SH-SY5Y (cell line): ENCODE measurements at regions not wholly inside any gene's neighbourhood (a gene's known extent, or its start where the extent isn't known, plus 50 kb on each side); places are given as distances from the start of the nearest gene placed in this dataset.

Experiments
- GATA2 ChIP-seq: IDR thresholded peaks from 2 replicates; pipeline ENCODE4 v1.6.1; 2011; ENCODE audit warnings: mild to moderate bottlenecking, low read depth, low read length
- GATA3 ChIP-seq: IDR thresholded peaks from 2 replicates; pipeline ENCODE4 v1.6.1; 2011; ENCODE audit warnings: low read depth, mild to moderate bottlenecking, low read length, moderate library complexity

DNA sequence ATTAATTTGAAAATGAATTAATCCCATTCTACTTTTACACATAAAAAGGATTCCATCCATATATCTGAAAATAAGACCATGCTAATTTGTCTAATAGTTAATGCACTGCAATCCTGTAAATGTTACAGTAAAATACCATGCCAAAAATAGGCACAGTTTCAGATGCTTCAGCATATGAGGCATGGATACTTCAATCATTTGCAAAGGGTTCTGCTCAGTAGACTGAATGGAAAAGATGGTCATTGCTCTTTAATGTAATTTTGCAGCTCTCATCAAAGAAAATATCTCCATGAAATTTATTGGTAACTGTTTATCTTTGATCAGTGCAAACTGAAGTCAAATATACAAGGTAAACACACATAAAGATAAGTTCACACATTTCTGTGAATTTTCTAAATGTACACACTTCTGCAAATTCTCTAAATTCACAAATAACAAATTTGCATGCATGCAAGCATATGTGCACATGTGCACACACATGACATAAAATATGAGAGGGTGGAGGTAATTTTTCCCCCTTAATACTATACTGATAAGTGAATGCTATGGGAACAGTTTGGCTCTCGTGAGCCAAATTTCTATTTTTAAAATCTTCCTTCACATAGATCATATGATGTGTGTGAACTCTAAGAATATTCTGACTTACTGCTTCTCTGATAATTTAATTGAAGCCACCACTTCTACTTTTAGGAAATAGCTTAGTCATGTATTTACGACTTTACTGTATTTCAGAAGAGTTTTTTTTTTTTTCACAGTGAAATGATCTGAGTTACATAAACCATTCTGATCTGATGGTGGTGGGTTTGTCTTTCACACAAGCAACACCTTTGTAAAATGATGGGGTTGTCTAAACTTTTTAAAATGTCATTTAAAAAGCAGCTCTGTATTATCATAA lies 996.8 kb upstream of the CITED2 start:
- TF ChIP-seq GATA2 (no peak), GATA3 (no peak)
